Panc1 (cell line): ENCODE measurements at regions not wholly inside any gene's neighbourhood (a gene's known extent, or its start where the extent isn't known, plus 50 kb on each side); places are given as distances from the start of the nearest gene placed in this dataset.

Experiments
- ATAC-seq: fragments of 200-7000 bp; cut with Tn5 transposase; 2 replicates; pipeline ENCODE4 v1.9.1; 2020; ENCODE audit warnings: mild to moderate bottlenecking, moderate library complexity
- BruUV-seq: library from RNA; stranded (reverse); fragments of 400-500 nt; replicated peaks from 2 replicates; lab custom pipeline; 2021; lab: Mats Ljungman, UMichigan
- CTCF ChIA-PET: fragments of 300-600 bp; sonication (Branson Sonifier 250); formaldehyde crosslinking; loops from one replicate; lab custom pipeline; 2022; ENCODE audit warnings: antibody characterized with exemption; lab: Charles Lee
- POLR2A ChIA-PET: fragments of 300-600 bp; sonication (Branson Sonifier 250); formaldehyde crosslinking; loops from one replicate; lab custom pipeline; 2022; ENCODE audit warnings: antibody characterized with exemption; lab: Charles Lee
- DNase-seq: peaks from one replicate; pipeline ENCODE4 v3.0.0-alpha.2; 2010; ENCODE audit warnings: low read depth, low spot score
- H3K27ac ChIP-seq: 2 replicates; pipeline ENCODE4 v1.5.1; 2011; ENCODE audit warnings: mild to moderate bottlenecking, low read length, inconsistent platforms
- H3K27me3 ChIP-seq: fragments of 200-500 bp; sonication (Bioruptor generic); 2 replicates; pipeline ENCODE4 v1.6.0; 2014; ENCODE audit warnings: low read length, inconsistent platforms; ENCODE audit not compliant: control insufficient read depth, insufficient read depth
- H3K36me3 ChIP-seq: fragments of 200-500 bp; sonication (Bioruptor generic); 2 replicates; pipeline ENCODE4 v1.5.1; 2014; ENCODE audit warnings: inconsistent platforms, mild to moderate bottlenecking, low read length, moderate library complexity; ENCODE audit not compliant: control insufficient read depth, insufficient read depth
- H3K4me1 ChIP-seq: 2 replicates; pipeline ENCODE4 v1.5.1; 2011; ENCODE audit warnings: inconsistent platforms, mild to moderate bottlenecking, low read length, moderate library complexity; ENCODE audit not compliant: control insufficient read depth, insufficient read depth
- H3K4me3 ChIP-seq, 2 experiments: 2 replicates each; pipeline ENCODE4 v1.5.1; 2011 to 2012; ENCODE audit warnings: low read depth in 2 of 2, low read length in 2 of 2, mild to moderate bottlenecking in 2 of 2, inconsistent platforms in 1 of 2, moderate library complexity in 1 of 2
- H3K9me3 ChIP-seq: fragments of 200-500 bp; sonication (Bioruptor generic); 2 replicates; pipeline ENCODE4 v1.5.1; 2014; ENCODE audit warnings: low read depth, mild to moderate bottlenecking, inconsistent platforms, low read length, moderate library complexity; ENCODE audit not compliant: control insufficient read depth, insufficient read depth
- POLR2AphosphoS5 ChIP-seq: IDR thresholded peaks from 2 replicates; pipeline ENCODE4 v1.6.1; 2012; ENCODE audit warnings: mild to moderate bottlenecking, low read depth, low read length, moderate library complexity
- REST ChIP-seq, 2 experiments: IDR thresholded peaks; 2 replicates each; pipeline ENCODE4 v1.6.1; 2011 to 2012; ENCODE audit warnings: low read depth in 2 of 2, control low read depth in 1 of 2, low read length in 1 of 2, mild to moderate bottlenecking in 1 of 2, moderate library complexity in 1 of 2; ENCODE audit not compliant: insufficient read depth in 1 of 2
- SIN3A ChIP-seq: IDR thresholded peaks from 2 replicates; pipeline ENCODE4 v1.6.1; 2012; ENCODE audit warnings: low read depth, mild to moderate bottlenecking, low read length, moderate library complexity, borderline replicate concordance; ENCODE audit not compliant: insufficient read depth
- TCF7L2 ChIP-seq: IDR thresholded peaks from 2 replicates; pipeline ENCODE4 v1.6.1; 2011; ENCODE audit warnings: mild to moderate bottlenecking, low read depth, low read length, inconsistent platforms
- in situ Hi-C: cut with HindIII; loops from 2 replicates; pipeline ENCODE4 v1.10.0; 2016; ENCODE audit warnings: low sequenced_read_pairs, low pct_unique_long_range_greater_than_20kb
- intact Hi-C: fragments of 100-400 bp; cut with micrococcal nuclease; formaldehyde crosslinking; loops from one replicate; pipeline ENCODE4 v1.10.0; 2022; ENCODE audit not compliant: unreplicated experiment
- TF ChIP-seq, protein P1 (sequence below): fragments of 450-650 bp; IDR thresholded peaks from 2 replicates; pipeline ENCODE4 v1.5.1; 2017; ENCODE audit warnings: mild to moderate bottlenecking

DNA sequence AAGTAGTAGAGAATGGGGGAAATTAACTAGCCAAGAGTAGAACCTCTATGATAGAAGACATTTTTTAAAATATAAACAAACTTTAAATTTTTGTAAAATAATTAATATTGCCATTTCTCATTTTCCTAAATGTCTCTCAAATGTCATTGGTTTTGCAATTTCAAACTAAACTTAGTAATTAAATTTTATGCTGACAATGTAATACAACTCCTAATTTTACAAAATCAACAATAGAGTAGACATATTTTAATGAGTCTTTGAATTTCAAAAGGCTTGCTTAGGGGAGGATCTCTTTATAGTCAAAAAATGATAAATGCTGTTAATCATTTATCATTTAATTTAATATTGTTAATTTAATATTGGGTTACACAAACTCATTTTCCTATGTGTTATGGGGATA is 81.8 kb downstream of the ZWINT start:
- BruUV-seq: no TSS peak
- ATAC-seq (no peak), DNase-seq (no peak)
- Histone ChIP-seq H3K9me3 (no peaks in the 10 kb centered on the region), H3K4me3 (no peak overlapping the region), H3K27ac (no peak overlapping the region), H3K4me1 (no peaks in the 10 kb centered on the region), H3K27me3 (no peaks in the 10 kb centered on the region), H3K36me3 (no peaks in the 10 kb centered on the region)
- intact Hi-C loops (no loop called here), in situ Hi-C loops (no loop called here)
- ChIA-PET POLR2A (no interaction called here), CTCF (no interaction called here)
- TF ChIP-seq REST (IDR thresholded peaks at IDR 0.05; ENCODE audit: insufficient read depth in 1 of 2, low read depth in 2 of 2, low read length in 1 of 2): no peak
- no peak for TF ChIP-seq POLR2AphosphoS5
- no peak for TF ChIP-seq TCF7L2
- TF ChIP-seq, protein P1, sequence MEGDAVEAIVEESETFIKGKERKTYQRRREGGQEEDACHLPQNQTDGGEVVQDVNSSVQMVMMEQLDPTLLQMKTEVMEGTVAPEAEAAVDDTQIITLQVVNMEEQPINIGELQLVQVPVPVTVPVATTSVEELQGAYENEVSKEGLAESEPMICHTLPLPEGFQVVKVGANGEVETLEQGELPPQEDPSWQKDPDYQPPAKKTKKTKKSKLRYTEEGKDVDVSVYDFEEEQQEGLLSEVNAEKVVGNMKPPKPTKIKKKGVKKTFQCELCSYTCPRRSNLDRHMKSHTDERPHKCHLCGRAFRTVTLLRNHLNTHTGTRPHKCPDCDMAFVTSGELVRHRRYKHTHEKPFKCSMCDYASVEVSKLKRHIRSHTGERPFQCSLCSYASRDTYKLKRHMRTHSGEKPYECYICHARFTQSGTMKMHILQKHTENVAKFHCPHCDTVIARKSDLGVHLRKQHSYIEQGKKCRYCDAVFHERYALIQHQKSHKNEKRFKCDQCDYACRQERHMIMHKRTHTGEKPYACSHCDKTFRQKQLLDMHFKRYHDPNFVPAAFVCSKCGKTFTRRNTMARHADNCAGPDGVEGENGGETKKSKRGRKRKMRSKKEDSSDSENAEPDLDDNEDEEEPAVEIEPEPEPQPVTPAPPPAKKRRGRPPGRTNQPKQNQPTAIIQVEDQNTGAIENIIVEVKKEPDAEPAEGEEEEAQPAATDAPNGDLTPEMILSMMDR: no peak
- TF ChIP-seq SIN3A: no peak

DNA sequence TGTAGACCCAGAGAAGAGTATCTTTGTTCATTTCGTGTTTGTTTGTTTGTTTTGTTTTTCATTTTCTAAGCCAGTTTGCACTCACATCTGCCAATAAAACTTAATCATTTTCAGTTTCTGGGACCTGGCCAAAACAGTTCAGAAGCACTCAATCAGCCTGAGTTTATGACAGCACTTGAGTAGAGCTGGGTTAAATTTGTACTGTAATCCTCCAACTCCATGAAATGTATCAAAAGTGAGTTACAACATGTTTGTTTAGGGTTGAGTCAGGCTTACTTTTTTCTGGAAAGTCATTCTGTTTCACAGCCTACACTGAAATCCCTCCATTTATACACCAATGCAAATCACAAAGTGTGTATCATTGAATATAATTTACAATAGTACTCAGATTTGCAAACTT is 91.9 kb downstream of the ZWINT start:
- Histone ChIP-seq H3K4me3 (no peak overlapping the region), H3K36me3 (no peaks in the 10 kb centered on the region), H3K27me3 (no peaks in the 10 kb centered on the region), H3K9me3 (no peaks in the 10 kb centered on the region), H3K27ac (no peak overlapping the region), H3K4me1 (no peaks in the 10 kb centered on the region)
- intact Hi-C loops: no loop called here
- BruUV-seq: no TSS peak
- TF ChIP-seq TCF7L2 (no peak), SIN3A (no peak), REST (IDR thresholded peaks at IDR 0.05; ENCODE audit: insufficient read depth in 1 of 2, low read depth in 2 of 2, low read length in 1 of 2) (no peak), POLR2AphosphoS5 (no peak)
- TF ChIP-seq, protein P1: no peak
- in situ Hi-C loops: no loop called here
- DNase-seq (no peak), ATAC-seq (no peak)
- CTCF ChIA-PET: no interaction called here
- POLR2A ChIA-PET: no interaction called here
